GM08714 (cell line): ENCODE measurements at regions not wholly inside any gene's neighbourhood (a gene's known extent, or its start where the extent isn't known, plus 50 kb on each side); places are given as distances from the start of the nearest gene placed in this dataset.

Experiments
- H3K4me3 ChIP-seq: fragments of 200-500 bp; sonication (Bioruptor generic); 2 replicates; pipeline ENCODE4 v1.5.1; 2014; ENCODE audit warnings: mild to moderate bottlenecking, low read length, inconsistent platforms
- ZNF274 ChIP-seq: IDR thresholded peaks from 2 replicates; pipeline ENCODE4 v1.6.1; 2012; ENCODE audit warnings: mild to moderate bottlenecking, low read depth, low read length

DNA sequence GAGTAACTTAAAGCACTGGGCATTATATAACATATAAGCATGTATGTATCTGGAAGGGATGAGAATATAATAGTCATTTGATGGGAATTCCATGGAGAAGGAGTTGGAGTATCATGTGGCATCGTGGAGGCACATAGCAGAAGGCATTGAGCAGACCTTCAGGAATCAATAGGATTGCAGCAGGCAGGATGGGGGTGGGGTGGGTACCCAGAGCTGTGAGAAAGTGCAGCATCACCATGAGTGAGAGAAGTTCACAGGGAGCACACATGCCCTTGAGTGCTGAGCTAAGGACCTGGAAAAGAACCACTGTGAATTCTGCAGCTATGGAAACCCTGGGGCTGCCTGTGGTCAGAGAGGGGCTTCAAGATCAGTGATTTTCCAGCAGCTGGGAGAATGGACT lies 57.3 kb downstream of the MED10 start:
- no peak overlapping the region for H3K4me3 ChIP-seq
- TF ChIP-seq ZNF274 = no peak

DNA sequence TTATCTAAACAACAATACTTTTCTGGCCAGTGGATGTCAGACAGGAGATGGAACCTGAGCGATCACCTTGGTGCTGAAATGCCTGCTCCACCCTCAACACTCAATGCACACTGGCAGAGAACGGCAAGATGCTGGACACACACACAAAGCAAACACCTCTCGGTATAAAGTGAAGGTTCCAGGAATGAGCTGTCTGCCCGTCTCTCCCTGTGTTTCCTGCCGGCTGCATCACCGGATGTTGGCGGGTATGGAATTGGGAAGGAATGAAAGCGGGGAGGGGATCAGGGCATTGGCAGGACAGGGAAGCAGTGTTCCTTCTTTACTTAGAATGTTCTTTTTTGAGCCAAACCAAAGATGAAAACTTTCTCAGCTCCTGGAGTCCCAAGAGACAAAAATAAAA lies 59.2 kb downstream of the MED10 start:
- no peak overlapping the region for H3K4me3 ChIP-seq
- no peak for TF ChIP-seq ZNF274

DNA sequence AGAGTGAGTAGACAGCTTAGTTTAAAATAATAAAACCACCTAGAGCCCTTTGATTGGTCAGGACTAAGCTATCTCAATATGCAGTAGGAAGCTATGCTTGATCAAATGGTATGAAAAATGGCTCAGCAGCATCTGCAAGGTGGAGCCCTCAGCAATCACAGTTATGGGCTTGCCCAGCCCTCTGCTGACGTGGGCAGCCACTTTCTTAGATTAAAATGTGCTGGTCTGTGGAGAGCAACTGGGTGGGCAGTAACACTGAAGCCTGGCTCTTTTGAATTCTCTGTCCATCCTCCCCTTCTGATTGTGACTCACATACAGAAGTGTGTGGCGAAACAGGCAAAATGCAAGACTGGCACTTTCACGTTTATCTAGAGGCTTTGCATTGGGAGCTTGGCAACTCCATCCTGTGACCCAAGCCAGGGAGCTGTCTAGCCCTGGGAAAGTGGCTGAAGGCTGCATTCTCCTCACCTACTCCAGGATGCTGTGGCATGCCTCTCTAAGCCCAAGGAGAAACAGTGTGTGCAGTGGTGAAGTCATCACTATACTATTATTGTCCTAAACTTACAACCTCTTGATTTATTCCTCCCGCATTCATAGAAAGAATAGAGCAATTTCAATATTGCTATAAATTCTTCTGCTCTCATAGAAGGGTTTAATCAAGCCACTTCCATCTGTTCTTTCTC lies 61.1 kb downstream of the MED10 start:
- TF ChIP-seq ZNF274 = no peak
- H3K4me3 ChIP-seq = no peak overlapping the region

DNA sequence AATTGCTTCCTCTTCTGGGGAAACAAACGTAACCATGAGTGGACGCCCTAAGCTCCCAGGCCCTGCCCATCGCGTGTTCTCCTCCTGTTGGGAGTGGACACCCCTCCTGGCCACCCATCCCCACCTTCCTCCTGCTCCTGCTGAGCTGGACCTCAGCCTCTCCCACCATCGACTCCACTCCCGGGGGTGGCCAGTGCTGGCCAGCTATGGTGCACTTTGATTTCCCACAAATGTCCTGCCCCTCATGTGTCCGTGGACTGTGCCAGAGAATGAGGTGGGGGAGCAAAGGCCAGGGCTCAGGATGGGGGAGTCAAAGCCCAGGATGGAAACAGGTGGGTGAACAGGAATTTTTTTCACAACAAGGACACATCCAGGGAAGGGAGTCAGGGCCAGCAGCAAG lies 62.8 kb downstream of the MED10 start:
- TF ChIP-seq ZNF274 = no peak
- H3K4me3 ChIP-seq = no peak overlapping the region

DNA sequence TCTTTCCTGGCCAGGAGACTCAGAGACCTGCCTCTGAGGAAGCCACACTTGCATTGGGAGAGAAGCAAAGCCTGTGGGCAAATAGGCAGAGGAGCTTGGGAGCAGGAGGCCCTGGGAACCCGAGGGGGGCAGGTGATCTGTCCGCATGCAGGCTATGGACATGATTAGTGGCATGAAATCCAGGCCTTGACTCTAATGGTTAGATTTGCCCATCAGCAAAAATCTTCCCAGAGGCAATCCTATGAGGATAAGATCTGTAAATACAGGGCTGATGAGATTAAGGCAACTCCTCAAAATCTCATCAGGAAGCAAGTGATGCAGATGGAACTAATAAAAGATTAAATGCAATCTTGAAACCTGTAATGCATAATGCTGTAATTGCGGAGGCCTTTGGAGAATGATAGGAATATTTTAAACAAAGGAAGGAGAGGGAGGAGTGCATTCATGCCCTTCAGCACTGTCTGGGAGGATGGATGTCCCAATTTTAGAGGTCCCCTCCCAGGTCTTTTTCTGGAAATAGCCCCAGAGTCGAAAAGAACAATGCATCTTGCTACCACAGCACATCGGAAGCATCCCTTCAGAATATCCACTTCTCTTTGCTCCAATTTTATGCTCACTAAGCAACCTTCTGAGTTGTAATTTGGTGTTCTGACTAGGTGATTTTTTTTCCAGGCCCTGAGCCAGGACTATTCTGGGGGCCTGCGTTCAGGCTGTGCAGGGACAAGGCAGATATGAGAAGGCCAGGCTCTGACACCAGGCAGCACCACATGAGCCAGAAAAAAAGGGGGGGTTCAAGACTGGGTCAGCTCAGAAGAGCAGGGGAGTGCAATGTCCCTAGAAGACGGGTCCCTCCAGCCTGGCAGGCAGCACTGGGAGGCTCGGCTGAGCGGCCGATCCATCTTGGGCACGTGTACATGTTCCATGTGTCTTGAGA lies 66.5 kb downstream of the MED10 start:
- no peak overlapping the region for H3K4me3 ChIP-seq
- no peak for TF ChIP-seq ZNF274

DNA sequence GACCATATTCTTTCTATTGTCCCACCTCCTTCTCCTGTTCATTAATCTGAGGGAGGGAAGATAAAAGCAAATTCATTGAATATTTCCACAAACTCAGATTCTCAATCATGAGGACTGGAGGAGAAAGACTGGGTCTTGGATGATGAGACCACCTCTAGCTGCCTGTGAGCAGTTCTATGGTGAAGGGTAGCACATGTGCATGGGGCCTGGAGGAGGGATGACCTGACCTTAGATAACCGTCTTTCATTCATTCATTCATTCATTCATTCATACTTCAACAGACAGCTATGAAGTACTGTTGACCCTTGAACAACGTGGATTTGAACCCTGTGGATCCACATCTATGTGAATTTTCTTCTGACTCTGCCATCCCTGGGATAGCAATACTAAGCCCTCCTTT lies 68.4 kb downstream of the MED10 start:
- H3K4me3 ChIP-seq = no peak overlapping the region
- no peak for TF ChIP-seq ZNF274

DNA sequence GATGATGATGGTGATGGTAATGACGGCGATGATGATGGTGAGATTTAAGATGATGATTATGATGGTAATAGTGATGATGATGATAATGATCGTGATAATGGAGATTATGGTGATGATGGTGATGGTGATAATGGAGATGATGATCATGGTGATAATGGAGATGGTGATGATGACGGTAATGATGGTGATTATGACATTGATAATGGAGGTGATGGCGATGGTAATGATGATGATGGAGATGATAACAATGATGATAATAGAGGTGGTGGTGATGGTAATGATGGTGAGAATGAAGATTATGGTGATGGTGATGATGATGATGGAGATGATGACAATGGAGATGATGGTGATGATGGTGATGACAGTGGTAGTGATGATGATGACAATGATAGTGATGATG lies 69.7 kb downstream of the MED10 start:
- no peak for TF ChIP-seq ZNF274
- no peak overlapping the region for H3K4me3 ChIP-seq

DNA sequence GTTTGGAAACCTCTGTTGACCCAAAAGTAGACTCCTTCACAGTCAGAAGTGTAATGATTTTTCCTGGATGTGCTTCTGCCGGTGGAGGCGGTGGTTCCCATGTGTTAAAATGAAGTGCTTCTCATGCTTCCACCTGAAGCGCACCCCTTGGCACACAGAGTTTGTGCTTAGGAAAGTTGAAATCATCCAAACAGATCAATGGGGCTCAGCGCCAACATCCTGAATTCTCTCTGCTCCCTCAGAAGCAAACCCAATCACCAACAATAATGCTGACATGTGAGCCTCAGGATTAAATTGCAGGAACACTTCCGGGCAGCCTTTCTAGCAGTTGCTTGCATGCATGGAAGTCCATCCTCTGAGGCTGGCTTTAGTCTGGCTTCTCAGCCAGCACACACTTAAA lies 71.0 kb downstream of the MED10 start:
- H3K4me3 ChIP-seq = no peak overlapping the region
- no peak for TF ChIP-seq ZNF274

DNA sequence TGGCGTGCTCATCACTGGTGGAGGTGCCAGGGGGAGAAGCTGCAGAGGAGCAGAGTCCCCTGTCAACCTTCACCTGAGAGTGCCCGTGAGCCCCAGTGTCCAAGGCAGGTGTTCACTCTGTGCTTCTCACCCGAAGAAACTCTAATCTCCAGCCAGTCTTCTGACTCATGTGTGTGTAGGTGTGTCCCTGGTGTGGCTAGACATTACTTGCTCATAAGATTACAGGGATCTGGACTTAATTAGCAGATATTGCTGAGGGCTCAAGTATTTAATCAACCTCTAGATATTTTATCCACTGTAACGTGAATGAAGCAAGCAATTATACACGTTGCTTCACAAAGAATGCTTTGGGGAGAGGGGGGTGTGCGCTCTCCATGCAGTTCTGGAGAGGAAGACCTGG lies 72.5 kb downstream of the MED10 start:
- no peak for TF ChIP-seq ZNF274

DNA sequence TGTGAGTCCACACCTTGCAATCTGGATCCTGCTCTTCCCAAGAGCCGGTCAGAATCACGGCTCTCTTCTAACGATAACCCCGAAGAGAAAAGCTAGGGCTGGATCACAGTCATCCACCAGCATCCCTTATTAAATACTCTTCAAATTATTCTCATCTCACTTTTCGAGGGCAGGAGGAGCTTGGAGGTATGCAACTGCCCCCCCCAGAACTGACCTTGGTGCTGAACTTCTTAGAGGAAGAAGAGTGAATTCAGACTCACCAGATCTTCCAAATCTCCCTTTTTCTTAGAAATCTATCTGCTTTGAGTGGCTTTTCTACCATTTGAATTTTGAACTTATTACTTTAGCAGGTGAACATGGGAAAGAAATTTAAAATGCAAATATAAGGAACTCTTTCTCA lies 75.7 kb downstream of the MED10 start:
- no peak for TF ChIP-seq ZNF274
- H3K4me3 ChIP-seq = no peak overlapping the region

More for the DNA sequence above, 72.5 kb downstream of the MED10 start:
- H3K4me3 ChIP-seq = no peak overlapping the region

DNA sequence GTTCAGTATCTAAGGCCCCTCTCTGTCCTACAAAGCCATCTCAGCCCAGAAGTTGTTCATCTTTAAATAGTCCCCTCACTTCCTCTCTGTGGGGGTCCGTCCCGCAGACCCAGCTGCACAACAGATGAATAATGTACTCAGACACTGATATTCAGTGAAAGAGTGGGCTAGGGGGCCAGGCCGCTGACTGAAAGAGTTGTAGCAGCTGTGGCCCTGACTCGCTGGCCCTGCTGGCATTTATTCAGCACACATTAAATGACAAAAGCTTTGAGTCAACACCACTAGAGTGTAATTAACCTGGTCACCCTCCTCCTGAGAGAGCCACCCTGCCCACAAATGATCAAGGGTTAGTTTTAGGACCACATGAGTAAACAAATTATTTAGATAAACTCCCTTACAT lies 76.3 kb downstream of the MED10 start:
- TF ChIP-seq ZNF274 = no peak
- no peak overlapping the region for H3K4me3 ChIP-seq

DNA sequence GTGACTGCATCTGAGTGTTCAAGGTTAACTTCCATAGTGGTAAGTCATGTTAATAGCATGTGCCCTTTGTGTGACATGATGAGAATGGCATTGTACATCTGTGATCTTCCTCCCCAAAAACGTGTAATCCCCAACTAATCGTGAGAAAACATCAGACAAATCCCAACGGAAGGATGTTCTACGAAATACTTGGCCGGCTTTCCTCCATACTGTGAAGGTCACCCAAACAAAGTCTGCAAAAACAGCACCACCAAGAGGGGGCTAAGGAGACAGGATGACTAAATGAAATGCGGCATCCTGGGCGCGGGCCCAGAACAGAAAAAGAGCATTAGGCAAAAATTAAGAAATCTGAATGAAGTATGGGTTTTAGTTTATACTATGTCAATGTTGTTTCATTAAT lies 81.8 kb downstream of the MED10 start:
- no peak overlapping the region for H3K4me3 ChIP-seq
- no peak for TF ChIP-seq ZNF274

DNA sequence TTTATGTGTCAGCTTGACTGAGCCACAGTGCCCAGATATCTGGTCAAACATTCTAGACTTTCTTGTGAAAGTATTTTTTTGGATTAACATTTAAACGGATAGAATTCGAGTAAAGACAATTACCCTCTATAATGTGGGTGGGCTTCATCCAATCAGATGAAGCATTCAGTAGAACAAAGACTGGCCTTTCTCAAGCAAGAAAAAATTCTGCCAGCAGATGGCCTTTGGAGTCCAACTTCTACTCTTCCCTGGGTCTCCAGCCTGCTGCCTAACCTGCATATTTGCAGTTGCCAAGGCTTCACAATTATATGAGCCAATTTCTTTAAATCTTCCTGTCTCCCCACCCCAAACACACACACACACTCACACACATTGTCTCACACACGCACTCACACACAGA lies 86.4 kb downstream of the MED10 start:
- no peak for TF ChIP-seq ZNF274
- no peak overlapping the region for H3K4me3 ChIP-seq

DNA sequence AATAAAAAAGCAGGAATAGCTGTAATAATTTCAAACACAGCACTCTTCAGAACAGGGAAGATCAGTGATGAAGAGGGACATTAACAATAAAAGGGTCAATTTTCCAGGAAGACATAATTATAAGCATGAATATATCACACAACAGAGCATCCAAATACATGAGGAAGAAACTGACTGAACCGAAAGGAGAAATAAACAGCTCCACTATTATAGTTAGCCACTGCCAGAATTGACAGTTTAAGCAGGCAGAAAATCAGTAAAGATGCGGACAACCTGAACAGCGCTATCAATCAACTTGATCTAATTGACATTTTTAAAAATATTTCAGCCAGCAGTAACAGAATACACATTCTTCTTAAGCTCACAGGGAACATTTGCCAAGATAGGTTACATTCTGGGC lies 89.1 kb downstream of the MED10 start:
- H3K4me3 ChIP-seq = no peak overlapping the region
- no peak for TF ChIP-seq ZNF274

DNA sequence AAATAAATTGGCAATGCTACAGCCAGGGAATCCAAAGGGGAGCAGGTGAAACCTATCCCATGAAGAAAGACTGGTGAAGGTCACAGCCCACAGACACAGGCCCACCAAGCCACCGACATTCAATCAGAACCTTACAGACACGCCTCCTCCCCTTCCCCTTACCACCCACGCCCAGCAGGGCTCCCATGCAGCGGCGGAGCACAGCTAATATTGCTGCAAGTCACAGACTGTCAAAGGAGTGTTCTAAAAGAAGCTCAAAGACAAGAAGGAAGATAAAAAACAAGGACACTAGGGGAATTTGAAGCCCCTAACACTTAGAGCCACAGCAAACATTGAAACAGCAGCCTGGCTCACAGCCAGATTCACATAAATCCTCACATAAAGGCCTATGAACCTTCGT lies 91.2 kb downstream of the MED10 start:
- H3K4me3 ChIP-seq = no peak overlapping the region
- no peak for TF ChIP-seq ZNF274
